LNCaP clone FGC (cell line): ENCODE measurements at regions not wholly inside any gene's neighbourhood (a gene's known extent, or its start where the extent isn't known, plus 50 kb on each side); places are given as distances from the start of the nearest gene placed in this dataset.
A peak's percentile ranks its signal among the peaks of the same experiment; 100 is the strongest.

Source experiments
- DNase-seq: peaks from one replicate; pipeline ENCODE4 v3.0.0-alpha.2; 2011; ENCODE audit warnings: low read depth
- H3K4me3 ChIP-seq: 2 replicates; pipeline ENCODE4 v1.5.1; 2011; ENCODE audit warnings: mild to moderate bottlenecking, low read depth, low read length, control low read depth
- CTCF ChIP-seq: IDR thresholded peaks from 2 replicates; pipeline ENCODE4 v1.5.1; 2012; ENCODE audit warnings: mild to moderate bottlenecking; ENCODE audit not compliant: control insufficient read depth, insufficient read depth; ENCODE audit errors: extremely low read depth

GRCh38 chr20:41889844-41890224 is 271.7 kb upstream of the CHD6 start:
- no peak overlapping the region for H3K4me3 ChIP-seq
- no peak for TF ChIP-seq CTCF
- no peak for DNase-seq

GRCh38 chr20:41889126-41889843 is 271.1 kb upstream of the CHD6 start:
- DNase-seq = peak; percentile 10
- no peak overlapping the region for H3K4me3 ChIP-seq
- peak; percentile 56 for TF ChIP-seq CTCF

DNA sequence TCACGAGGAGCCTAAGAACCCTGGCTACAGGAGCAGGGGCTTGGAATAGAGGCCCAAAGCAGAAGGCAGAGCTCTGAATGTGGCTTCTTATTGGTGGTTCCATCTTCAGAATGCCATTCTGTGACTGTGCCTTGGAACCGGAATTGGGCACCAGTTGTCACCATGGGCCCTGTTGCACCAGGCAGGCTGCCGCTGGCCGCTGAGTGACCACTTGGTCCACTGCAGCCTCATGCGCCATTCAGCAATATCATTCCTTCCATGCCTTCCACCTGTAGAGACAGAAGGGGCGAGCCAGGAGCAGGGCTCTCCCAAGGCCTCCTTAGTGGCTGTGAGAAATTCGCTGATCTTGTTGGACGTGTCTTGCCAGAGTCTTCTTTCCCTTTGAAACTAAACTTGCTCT is 270.3 kb upstream of the CHD6 start:
- no peak for TF ChIP-seq CTCF
- no peak for DNase-seq
- no peak overlapping the region for H3K4me3 ChIP-seq

DNA sequence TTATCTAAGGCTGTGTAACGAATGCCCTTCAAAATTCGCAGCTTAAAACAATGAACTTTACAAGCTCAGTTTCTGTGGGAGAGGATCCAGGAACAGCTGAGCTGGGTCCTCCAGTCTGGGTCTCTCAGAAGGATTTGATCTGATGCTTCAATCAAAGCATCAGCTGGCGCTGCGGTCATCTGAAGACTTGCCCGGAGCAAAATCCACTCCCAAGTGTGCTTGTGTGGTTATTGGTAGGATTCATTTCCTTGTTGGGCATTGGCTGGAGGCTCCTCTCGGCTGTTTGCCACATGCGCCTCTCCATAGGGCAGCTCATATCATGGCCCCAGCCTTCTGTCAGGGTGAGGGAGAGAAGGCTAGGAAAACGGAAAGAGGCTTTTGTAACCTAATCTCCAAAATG is 269.3 kb upstream of the CHD6 start:
- TF ChIP-seq CTCF = no peak
- DNase-seq = no peak
- no peak overlapping the region for H3K4me3 ChIP-seq

DNA sequence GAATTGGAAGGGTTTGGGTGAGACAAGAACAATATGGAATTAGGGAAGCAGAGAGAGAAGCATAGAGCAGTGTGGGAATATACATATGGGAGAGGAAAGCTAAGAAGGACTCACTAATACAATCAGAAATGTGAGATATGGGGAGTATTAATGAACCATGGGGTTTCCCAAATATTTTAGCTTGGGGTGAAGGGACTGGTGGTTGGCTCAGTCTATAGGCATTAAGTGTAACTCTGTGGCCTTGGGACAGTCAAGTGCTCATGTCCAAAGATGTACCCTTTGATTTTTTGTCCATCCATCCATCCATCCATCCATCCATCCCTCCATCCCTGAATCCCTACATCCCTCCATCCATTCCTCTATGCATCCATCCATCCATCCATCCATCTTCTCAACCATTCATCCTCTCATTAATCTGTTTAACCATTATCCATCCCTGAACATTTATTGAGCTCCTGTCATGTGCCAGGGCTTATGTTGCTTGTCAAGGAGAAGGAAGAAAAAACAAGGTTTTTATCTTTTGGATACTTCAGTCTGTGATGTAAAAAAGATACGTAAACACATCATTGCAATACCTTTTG is 263.4 kb upstream of the CHD6 start:
- no peak for TF ChIP-seq CTCF
- no peak for DNase-seq
- H3K4me3 ChIP-seq = no peak overlapping the region

DNA sequence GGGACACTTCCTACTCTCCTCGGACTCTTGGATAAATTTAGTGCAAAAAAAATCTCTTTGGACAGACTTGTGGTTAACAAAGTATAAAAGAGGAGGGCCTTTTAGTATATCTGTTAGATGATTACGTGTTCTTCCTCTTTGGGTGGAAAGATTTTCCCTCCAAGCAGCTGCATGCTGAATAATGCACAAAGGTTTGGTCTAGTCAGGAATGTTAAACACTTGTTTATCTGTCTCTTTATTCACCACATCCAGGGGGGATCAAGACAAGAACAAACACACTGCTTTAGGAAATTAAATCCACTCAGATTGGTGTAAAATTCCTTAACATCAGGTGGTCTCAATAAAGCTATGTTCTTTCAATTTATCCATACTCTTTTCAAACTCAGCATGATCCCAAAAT is 260.9 kb upstream of the CHD6 start:
- TF ChIP-seq CTCF = no peak
- H3K4me3 ChIP-seq = no peak overlapping the region

GRCh38 chr20:41877911-41878310 is 259.7 kb upstream of the CHD6 start:
- no peak for DNase-seq
- TF ChIP-seq CTCF = no peak
- H3K4me3 ChIP-seq = no peak overlapping the region

More for the DNA sequence above, 260.9 kb upstream of the CHD6 start:
- DNase-seq = no peak
